H9 (cell line): ENCODE measurements at regions not wholly inside any gene's neighbourhood (a gene's known extent, or its start where the extent isn't known, plus 50 kb on each side); places are given as distances from the start of the nearest gene placed in this dataset.

ENCODE experiments used
- DNase-seq: peaks from one replicate; pipeline ENCODE4 v3.0.0-alpha.2; 2017
- H2AFZ ChIP-seq: one replicate; pipeline ENCODE4 v1.6.1; 2013; ENCODE audit warnings: mild to moderate bottlenecking, low read length, control low read depth, moderate library complexity
- H2AK5ac ChIP-seq: 2 replicates; pipeline ENCODE4 v1.6.1; 2013; ENCODE audit warnings: low read length, control low read depth, mixed read lengths; ENCODE audit not compliant: insufficient read length
- H2BK120ac ChIP-seq: one replicate; pipeline ENCODE4 v1.6.1; 2013; ENCODE audit warnings: low read depth, mild to moderate bottlenecking, low read length, control low read depth, inconsistent platforms; ENCODE audit not compliant: poor library complexity, severe bottlenecking
- H2BK12ac ChIP-seq: 2 replicates; pipeline ENCODE4 v1.6.1; 2013; ENCODE audit warnings: low read length, control low read depth, mixed read lengths, low read depth; ENCODE audit not compliant: insufficient read length
- H2BK15ac ChIP-seq: 2 replicates; pipeline ENCODE4 v1.6.1; 2013; ENCODE audit warnings: low read depth, low read length, control low read depth
- H2BK20ac ChIP-seq: one replicate; pipeline ENCODE4 v1.6.1; 2013; ENCODE audit warnings: low read depth, mild to moderate bottlenecking, low read length, control low read depth, inconsistent platforms; ENCODE audit not compliant: poor library complexity, severe bottlenecking
- H2BK5ac ChIP-seq: 2 replicates; pipeline ENCODE4 v1.6.1; 2013; ENCODE audit warnings: low read length, control low read depth, mixed read lengths; ENCODE audit not compliant: insufficient read length
- H3K14ac ChIP-seq: 2 replicates; pipeline ENCODE4 v1.6.1; 2013; ENCODE audit warnings: low read length, control low read depth; ENCODE audit not compliant: insufficient read depth
- H3K18ac ChIP-seq: 2 replicates; pipeline ENCODE4 v1.6.1; 2013; ENCODE audit warnings: low read depth, mild to moderate bottlenecking, mixed read lengths, low read length, control low read depth; ENCODE audit not compliant: insufficient read length
- H3K23ac ChIP-seq: 2 replicates; pipeline ENCODE4 v1.6.1; 2013; ENCODE audit warnings: low read length, control low read depth, mixed read lengths, low read depth; ENCODE audit not compliant: insufficient read length
- H3K23me2 ChIP-seq: 2 replicates; pipeline ENCODE4 v1.6.1; 2013; ENCODE audit warnings: low read depth, mild to moderate bottlenecking, mixed read lengths, low read length, control low read depth; ENCODE audit not compliant: insufficient read length, poor library complexity, severe bottlenecking
- H3K27ac ChIP-seq: 2 replicates; pipeline ENCODE4 v1.5.1; 2013; ENCODE audit warnings: low read length, control low read depth, mixed read lengths, low read depth; ENCODE audit not compliant: insufficient read length
- H3K27me3 ChIP-seq: 2 replicates; pipeline ENCODE4 v1.6.1; 2013; ENCODE audit warnings: low read length, control low read depth, inconsistent platforms; ENCODE audit not compliant: insufficient read depth
- H3K4ac ChIP-seq: 2 replicates; pipeline ENCODE4 v1.6.1; 2013; ENCODE audit warnings: low read depth, mild to moderate bottlenecking, control low read depth, inconsistent platforms, low read length, moderate library complexity
- H3K4me1 ChIP-seq: 2 replicates; pipeline ENCODE4 v1.6.1; 2013; ENCODE audit warnings: low read length, control low read depth, inconsistent platforms; ENCODE audit not compliant: insufficient read depth
- H3K4me2 ChIP-seq: 2 replicates; pipeline ENCODE4 v1.6.1; 2013; ENCODE audit warnings: low read length, control low read depth, mixed read lengths; ENCODE audit not compliant: insufficient read length, insufficient read depth
- H3K56ac ChIP-seq: 2 replicates; pipeline ENCODE4 v1.6.1; 2013; ENCODE audit warnings: low read depth, mild to moderate bottlenecking, mixed read lengths, low read length, control low read depth; ENCODE audit not compliant: insufficient read length
- H3K79me1 ChIP-seq: 2 replicates; pipeline ENCODE4 v1.6.1; 2013; ENCODE audit warnings: low read depth, mild to moderate bottlenecking, moderate library complexity, low read length, control low read depth, inconsistent platforms; ENCODE audit not compliant: insufficient read depth, poor library complexity, severe bottlenecking
- H3K79me2 ChIP-seq: 2 replicates; pipeline ENCODE4 v1.6.1; 2013; ENCODE audit warnings: low read length, control low read depth, inconsistent platforms; ENCODE audit not compliant: insufficient read depth
- H3K9ac ChIP-seq: 2 replicates; pipeline ENCODE4 v1.6.1; 2013; ENCODE audit warnings: low read length, control low read depth, mixed read lengths; ENCODE audit not compliant: insufficient read length; ENCODE audit errors: extremely low read depth
- H3K9me3 ChIP-seq: one replicate; pipeline ENCODE4 v1.6.1; 2013; ENCODE audit warnings: low read depth, low read length, inconsistent platforms; ENCODE audit not compliant: control insufficient read depth
- H3T11ph ChIP-seq: one replicate; pipeline ENCODE4 v1.6.1; 2013; ENCODE audit warnings: mild to moderate bottlenecking, low read length, control low read depth, inconsistent platforms
- H4K20me1 ChIP-seq: one replicate; pipeline ENCODE4 v1.6.1; 2013; ENCODE audit not compliant: control insufficient read depth, insufficient read length, insufficient read depth
- H4K5ac ChIP-seq: 2 replicates; pipeline ENCODE4 v1.6.1; 2013; ENCODE audit warnings: low read depth, mild to moderate bottlenecking, mixed read lengths, low read length, control low read depth; ENCODE audit not compliant: insufficient read length
- H4K8ac ChIP-seq: replicated peaks from 2 replicates; pipeline ENCODE4 v1.6.1; 2013; ENCODE audit warnings: low read length, control low read depth, mixed read lengths, low read depth; ENCODE audit not compliant: insufficient read length
- H4K91ac ChIP-seq: 2 replicates; pipeline ENCODE4 v1.6.1; 2013; ENCODE audit warnings: low read depth, mild to moderate bottlenecking, moderate library complexity, mixed read lengths, low read length, control low read depth; ENCODE audit not compliant: insufficient read length
- H3K27ac Mint-ChIP-seq, 3 experiments: 2 replicates in 2 of 3; 3 replicates in 1 of 3; pipeline ENCODE4 v1.8.0; 2020 to 2021; ENCODE audit warnings: mixed read lengths in 3 of 3, mild to moderate bottlenecking in 1 of 3, moderate library complexity in 1 of 3
- H3K27me3 Mint-ChIP-seq: 2 replicates; pipeline ENCODE4 v1.8.0; 2021; ENCODE audit warnings: low read depth, mild to moderate bottlenecking, moderate library complexity, mixed read lengths
- H3K36me3 Mint-ChIP-seq, 3 experiments: 2 replicates in 2 of 3; 3 replicates in 1 of 3; pipeline ENCODE4 v1.8.0; 2020 to 2021; ENCODE audit warnings: low read depth in 3 of 3, mixed read lengths in 3 of 3; ENCODE audit not compliant: insufficient read depth in 1 of 3
- H3K4me1 Mint-ChIP-seq, 2 experiments: 2 replicates each; pipeline ENCODE4 v1.8.0; 2020; ENCODE audit warnings: mixed read lengths in 2 of 2
- H3K4me3 Mint-ChIP-seq, 2 experiments: 2 replicates in 1 of 2; 3 replicates in 1 of 2; pipeline ENCODE4 v1.8.0; 2020 to 2021; ENCODE audit warnings: mild to moderate bottlenecking in 2 of 2, mixed read lengths in 2 of 2, moderate library complexity in 1 of 2
- H3K9me3 Mint-ChIP-seq, 2 experiments: 2 replicates in 1 of 2; 3 replicates in 1 of 2; pipeline ENCODE4 v1.8.0; 2020; ENCODE audit warnings: mild to moderate bottlenecking in 2 of 2, mixed read lengths in 2 of 2, moderate library complexity in 1 of 2
- CTCF ChIP-seq: fragments of 200-600 bp; sonication (generic); conservative IDR thresholded peaks from 3 replicates; pipeline ENCODE4 v1.8.0; 2021; ENCODE audit warnings: antibody characterized with exemption, mild to moderate bottlenecking
- WGBS: extraction: QIAGEN DNeasy Blood & Tissue Kit; methylation state at CpG from one replicate; pipeline ENCODE4 v1.1.7; 2013; ENCODE audit warnings: missing lambda C conversion rate, low lambda C conversion rate, mixed read lengths; ENCODE audit not compliant: insufficient read length; ENCODE audit errors: extremely low coverage; 5-methylcytosine and 5-hydroxymethylcytosine counted together

DNA sequence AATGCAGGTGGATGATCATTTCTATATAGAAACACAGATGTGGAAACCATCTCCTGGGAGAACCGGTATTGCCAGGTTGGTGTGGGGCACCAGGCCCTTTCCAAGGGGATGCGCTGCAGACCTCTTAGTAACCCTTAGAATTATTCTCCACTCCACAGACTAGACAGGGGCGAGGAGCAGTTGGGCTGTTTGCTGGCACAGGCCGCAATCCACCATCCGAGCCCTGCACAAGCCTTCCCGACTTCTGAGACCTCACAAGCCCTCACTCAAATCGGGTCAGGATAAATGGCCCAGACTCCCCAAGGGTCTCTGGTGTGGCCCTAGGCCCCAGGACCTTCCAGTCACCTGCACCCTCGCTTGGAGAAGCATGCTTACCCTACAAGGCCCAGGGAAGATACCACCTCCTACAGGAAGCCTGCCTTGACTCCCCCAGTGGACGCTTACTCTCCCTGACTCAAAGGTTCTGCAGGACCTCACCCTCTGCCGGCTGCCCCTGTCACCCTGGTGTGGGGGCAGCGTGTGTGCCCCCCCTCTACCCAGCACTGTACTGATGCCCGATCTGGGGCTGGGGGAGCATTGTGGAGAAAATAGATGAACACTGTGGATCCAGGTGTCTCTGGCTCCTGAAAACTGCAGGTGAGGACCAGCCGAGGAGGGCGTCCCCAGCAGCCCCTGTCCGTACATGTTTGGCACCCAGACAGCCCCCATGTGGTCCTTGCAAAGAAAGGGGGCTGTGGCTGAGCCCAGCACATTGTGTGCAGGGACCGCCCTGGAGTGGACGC lies 49.8 kb upstream of the ACSF3 start:
- no peak for TF ChIP-seq CTCF
- H3K23me2 ChIP-seq = no peaks in the 10 kb centered on the region
- no peak overlapping the region for H2BK15ac ChIP-seq
- Mint-ChIP-seq H3K9me3 (peaks cover 3 to 4% of the 10 kb centered on the region in 2 experiments; a peak in 3 of 5 replicates), H3K36me3 (no peaks in the 10 kb centered on the region), H3K4me1 (peaks cover 0 to 8% of the 10 kb centered on the region in 2 experiments; a peak in 2 of 4 replicates), H3K27ac (no peak overlapping the region), H3K4me3 (no peak overlapping the region), H3K27me3 (no peaks in the 10 kb centered on the region; the same call in 1 of the 2 replicates)
- H4K91ac ChIP-seq = no peak overlapping the region
- H4K5ac ChIP-seq = no peak overlapping the region
- no peaks in the 10 kb centered on the region for H3K79me2 ChIP-seq
- no peak overlapping the region for H3T11ph ChIP-seq
- H3K14ac ChIP-seq = no peak overlapping the region
- H3K79me1 ChIP-seq = no peaks in the 10 kb centered on the region
- no peak overlapping the region for H3K18ac ChIP-seq
- WGBS = no CpG with 5 or more reads among the region's 17 CpGs
- no peaks in the 10 kb centered on the region for H3K9me3 ChIP-seq
- no peak overlapping the region for H3K27ac ChIP-seq
- no peak overlapping the region for H2BK20ac ChIP-seq
- no peak overlapping the region for H3K56ac ChIP-seq
- no peak overlapping the region for H3K4me2 ChIP-seq
- DNase-seq = no peak
- H3K4ac ChIP-seq = no peak overlapping the region
- no peak overlapping the region for H2BK12ac ChIP-seq
- H4K20me1 ChIP-seq = no peaks in the 10 kb centered on the region
- H4K8ac ChIP-seq = no peak overlapping the region
- no peak overlapping the region for H3K23ac ChIP-seq
- H2AFZ ChIP-seq = no peak overlapping the region
- no peak overlapping the region for H2BK120ac ChIP-seq
- H3K9ac ChIP-seq = no peak overlapping the region
- no peak overlapping the region for H2AK5ac ChIP-seq
- H3K27me3 ChIP-seq = no peaks in the 10 kb centered on the region
- no peaks in the 10 kb centered on the region for H3K4me1 ChIP-seq
- no peak overlapping the region for H2BK5ac ChIP-seq
